ENCODE measurements at regions not wholly inside any gene's neighbourhood (a gene's known extent, or its start where the extent isn't known, plus 50 kb on each side); places are given as distances from the start of the nearest gene placed in this dataset.

DNA sequence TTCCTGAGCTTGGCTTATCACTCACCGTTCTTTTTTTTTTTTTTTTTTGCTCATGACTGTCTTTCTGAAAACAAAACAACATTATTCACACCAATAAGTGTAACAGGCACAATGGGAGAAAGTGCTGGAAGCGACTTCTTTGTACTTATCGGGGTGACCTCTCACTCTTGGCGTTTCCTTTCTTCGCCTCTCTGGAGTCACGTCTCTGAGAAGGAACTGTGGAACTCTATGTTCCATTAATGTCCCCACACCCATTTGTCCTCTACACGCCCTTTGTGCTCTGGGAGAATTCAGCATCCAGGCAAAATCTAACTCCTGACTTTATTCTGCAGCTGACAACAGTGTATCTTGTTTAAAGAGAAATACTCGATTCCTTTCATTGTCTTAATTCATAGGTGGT lies 70.8 kb upstream of the FAM204A start:
- TF ChIP-seq ZFX (IDR thresholded peaks at IDR 0.05; ENCODE audit: borderline replicate concordance), result no peak
- TF ChIP-seq, protein P1, sequence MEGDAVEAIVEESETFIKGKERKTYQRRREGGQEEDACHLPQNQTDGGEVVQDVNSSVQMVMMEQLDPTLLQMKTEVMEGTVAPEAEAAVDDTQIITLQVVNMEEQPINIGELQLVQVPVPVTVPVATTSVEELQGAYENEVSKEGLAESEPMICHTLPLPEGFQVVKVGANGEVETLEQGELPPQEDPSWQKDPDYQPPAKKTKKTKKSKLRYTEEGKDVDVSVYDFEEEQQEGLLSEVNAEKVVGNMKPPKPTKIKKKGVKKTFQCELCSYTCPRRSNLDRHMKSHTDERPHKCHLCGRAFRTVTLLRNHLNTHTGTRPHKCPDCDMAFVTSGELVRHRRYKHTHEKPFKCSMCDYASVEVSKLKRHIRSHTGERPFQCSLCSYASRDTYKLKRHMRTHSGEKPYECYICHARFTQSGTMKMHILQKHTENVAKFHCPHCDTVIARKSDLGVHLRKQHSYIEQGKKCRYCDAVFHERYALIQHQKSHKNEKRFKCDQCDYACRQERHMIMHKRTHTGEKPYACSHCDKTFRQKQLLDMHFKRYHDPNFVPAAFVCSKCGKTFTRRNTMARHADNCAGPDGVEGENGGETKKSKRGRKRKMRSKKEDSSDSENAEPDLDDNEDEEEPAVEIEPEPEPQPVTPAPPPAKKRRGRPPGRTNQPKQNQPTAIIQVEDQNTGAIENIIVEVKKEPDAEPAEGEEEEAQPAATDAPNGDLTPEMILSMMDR (IDR thresholded peaks at IDR 0.05), result no peak

DNA sequence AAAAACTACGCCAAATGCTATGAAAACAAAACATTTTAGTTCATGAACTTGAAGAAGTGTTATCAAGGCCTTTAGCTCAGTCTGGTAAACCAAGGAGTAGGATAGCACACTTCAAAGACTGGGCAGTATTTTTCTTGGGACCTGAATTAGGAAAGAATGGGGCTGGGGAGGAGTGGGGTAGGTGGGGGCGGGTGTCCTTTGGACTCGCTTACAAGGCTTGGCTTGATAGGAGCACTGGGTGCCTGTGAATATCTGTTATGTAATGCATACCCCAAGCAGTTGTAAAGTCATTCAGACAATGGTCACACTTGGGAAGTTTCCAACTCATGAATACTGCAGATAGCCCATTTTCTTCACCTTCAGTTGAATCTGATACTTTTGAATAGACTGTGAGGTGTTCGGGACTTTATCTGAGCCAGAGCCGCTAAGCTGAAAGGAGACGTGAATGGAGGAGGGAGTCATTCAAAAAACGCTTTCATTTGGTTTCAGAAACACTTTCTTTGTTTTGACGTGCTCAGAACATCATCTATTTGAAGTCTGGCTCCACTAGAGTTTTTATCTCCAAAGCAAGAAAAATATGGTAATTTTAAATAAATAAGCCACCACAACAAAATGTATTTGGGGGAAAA lies 70.1 kb upstream of the FAM204A start:
- H3K27ac ChIP-seq, result no peak overlapping the region
- no peak for TF ChIP-seq ZFX (IDR thresholded peaks at IDR 0.05; ENCODE audit: borderline replicate concordance)
- TF ChIP-seq, protein P1 (IDR thresholded peaks at IDR 0.05), result no peak

More for the DNA sequence above, 70.8 kb upstream of the FAM204A start:
- no peak overlapping the region for H3K27ac ChIP-seq

DNA sequence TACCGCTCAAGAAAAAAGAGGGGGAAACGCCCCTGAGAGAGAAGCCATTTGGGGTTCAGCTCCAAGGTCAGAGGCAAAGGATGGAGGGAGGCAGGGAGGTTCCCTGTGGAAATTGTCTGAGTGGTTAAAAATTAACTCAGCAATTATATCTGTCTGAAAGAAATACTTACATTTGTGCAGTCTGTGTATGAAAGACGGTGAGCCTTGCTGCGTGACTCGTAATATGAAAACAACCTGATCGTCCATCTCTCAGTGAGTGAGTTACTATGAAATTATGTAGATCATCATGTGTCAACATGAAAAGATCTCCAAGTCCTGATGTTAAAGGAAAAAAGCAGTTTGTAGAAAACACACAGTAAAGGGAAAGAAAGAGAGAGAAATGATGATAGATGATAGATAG lies 67.2 kb upstream of the FAM204A start:
- TF ChIP-seq ZFX (IDR thresholded peaks at IDR 0.05; ENCODE audit: borderline replicate concordance), result no peak
- TF ChIP-seq, protein P1 (IDR thresholded peaks at IDR 0.05), result no peak

DNA sequence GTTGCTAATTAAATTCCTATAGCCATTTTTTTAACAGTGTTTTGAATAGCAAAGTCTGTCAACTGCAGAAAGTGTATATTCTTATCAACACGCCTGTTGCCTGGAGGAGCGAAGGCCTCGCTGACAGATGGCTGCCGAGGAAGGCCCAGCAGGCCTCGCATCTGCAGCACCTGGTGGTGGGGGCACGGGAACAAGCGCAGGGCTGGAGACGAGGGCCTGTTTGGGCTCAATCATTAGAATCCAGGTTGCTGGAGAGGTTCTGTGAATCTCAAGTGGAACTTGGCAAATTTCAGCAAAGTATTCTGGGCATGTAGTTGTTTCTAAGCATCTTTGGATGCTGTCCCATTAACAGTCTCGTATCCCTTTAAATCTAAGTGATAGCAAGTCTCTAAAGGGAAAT lies 66.1 kb upstream of the FAM204A start:
- TF ChIP-seq, protein P1 (IDR thresholded peaks at IDR 0.05), result no peak
- no peak overlapping the region for H3K27ac ChIP-seq

More for the DNA sequence above, 67.2 kb upstream of the FAM204A start:
- no peak overlapping the region for H3K27ac ChIP-seq

DNA sequence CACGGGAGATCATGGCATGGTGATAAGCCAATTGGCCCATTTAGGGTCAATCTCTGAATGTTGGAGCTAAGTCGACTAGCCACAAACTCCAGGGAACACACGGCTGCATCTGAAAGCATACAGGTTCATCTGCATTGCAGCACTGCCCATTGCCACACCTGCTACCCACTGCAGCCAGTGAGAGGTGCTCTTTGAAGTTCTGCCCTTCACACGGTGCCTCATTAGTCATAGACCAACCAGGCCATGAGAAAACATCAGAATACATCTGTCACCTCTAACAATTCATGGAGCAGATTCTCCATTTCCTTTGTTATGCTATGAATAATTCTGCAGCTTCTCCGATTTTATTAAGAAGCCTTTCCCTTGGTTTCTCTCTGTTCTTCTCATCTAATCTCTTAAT lies 65.7 kb upstream of the FAM204A start:
- TF ChIP-seq, protein P1 (IDR thresholded peaks at IDR 0.05), result no peak
- TF ChIP-seq ZFX (IDR thresholded peaks at IDR 0.05; ENCODE audit: borderline replicate concordance), result no peak

DNA sequence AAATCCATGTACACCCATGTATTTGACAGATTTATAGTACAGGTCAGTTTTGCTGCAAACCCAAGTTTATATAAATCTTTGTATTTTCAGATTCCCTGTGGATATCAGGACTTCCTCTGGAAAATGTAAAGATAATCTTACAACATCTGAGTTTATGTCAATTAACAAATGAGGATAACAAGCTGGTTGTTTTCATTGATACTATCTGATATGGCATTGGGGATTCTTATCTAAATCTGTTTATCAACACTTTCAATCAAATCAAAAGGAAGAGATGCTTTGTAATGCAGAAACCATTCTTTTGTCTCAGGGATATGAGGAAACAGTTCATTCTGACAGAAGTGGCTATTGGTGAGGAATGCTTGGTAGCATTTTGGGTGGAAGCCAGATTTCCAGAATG lies 64.9 kb upstream of the FAM204A start:
- H3K27ac ChIP-seq, result no peak overlapping the region
- TF ChIP-seq, protein P1 (IDR thresholded peaks at IDR 0.05), result no peak
- TF ChIP-seq ZFX (IDR thresholded peaks at IDR 0.05; ENCODE audit: borderline replicate concordance), result no peak

More for the DNA sequence above, 65.7 kb upstream of the FAM204A start:
- no peak overlapping the region for H3K27ac ChIP-seq

DNA sequence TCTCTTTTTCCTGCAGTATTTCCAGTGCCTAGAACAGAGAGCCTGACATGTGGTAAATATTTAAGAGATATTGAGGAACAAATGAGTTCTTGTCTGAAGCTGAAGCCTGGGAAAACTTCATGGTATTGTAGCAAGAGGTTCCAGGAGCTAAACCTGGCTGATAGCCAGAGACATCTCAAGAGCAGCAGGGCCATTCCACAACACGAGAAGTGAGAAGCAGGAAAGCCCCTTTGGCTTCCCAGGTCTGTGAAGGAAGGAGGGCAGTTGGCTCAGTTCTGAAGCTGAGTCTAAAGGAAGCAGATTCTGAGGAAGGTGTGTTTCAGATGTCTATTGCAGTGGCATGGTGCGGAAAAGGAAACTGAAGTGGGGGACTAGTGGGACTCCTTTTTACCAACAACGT lies 63.8 kb upstream of the FAM204A start:
- H3K27ac ChIP-seq, result no peak overlapping the region
- no peak for TF ChIP-seq ZFX (IDR thresholded peaks at IDR 0.05; ENCODE audit: borderline replicate concordance)
- TF ChIP-seq, protein P1 (IDR thresholded peaks at IDR 0.05), result no peak

Data from 22Rv1 (cell line).